Neutrophil (primary cell): ENCODE measurements at regions not wholly inside any gene's neighbourhood (a gene's known extent, or its start where the extent isn't known, plus 50 kb on each side); places are given as distances from the start of the nearest gene placed in this dataset.

Source experiments
- H3K27ac ChIP-seq: fragments of 200-600 bp; sonication (generic); 2 replicates; pipeline ENCODE4 v1.5.1; 2016; ENCODE audit warnings: mild to moderate bottlenecking, moderate library complexity
- H3K27me3 ChIP-seq: fragments of 200-600 bp; sonication (generic); 2 replicates; pipeline ENCODE4 v1.6.0; 2016; ENCODE audit warnings: mild to moderate bottlenecking
- H3K36me3 ChIP-seq: fragments of 200-600 bp; sonication (generic); 2 replicates; pipeline ENCODE4 v1.5.1; 2017
- H3K4me1 ChIP-seq, 2 experiments: fragments of 200-600 bp in 1 of 2; sonication (generic) in 1 of 2; 1 replicate in 1 of 2; 2 replicates in 1 of 2; pipeline versions ENCODE4 v1.5.1 to v1.6.1; 2013 to 2016; ENCODE audit warnings: low read depth in 1 of 2, low read length in 1 of 2, mild to moderate bottlenecking in 1 of 2, moderate library complexity in 1 of 2; ENCODE audit not compliant: control insufficient read depth in 1 of 2, insufficient read depth in 1 of 2
- H3K4me3 ChIP-seq, 2 experiments: fragments of 200-600 bp in 1 of 2; sonication (generic) in 1 of 2; 1 replicate in 1 of 2; 2 replicates in 1 of 2; pipeline ENCODE4 v1.5.1; 2013 to 2016; ENCODE audit warnings: low read depth in 1 of 2, low read length in 1 of 2, mild to moderate bottlenecking in 1 of 2, moderate library complexity in 1 of 2
- H3K9me3 ChIP-seq: fragments of 200-600 bp; sonication (generic); 2 replicates; pipeline ENCODE4 v1.5.1; 2016
- CTCF ChIP-seq: fragments of 200-600 bp; sonication (generic); IDR thresholded peaks from 2 replicates; pipeline ENCODE4 v1.5.1; 2016; ENCODE audit warnings: antibody characterized with exemption

- H3K27me3 ChIP-seq = no peaks in the 10 kb centered on the region
- TF ChIP-seq CTCF = no peak
- no peaks in the 10 kb centered on the region for H3K4me1 ChIP-seq
- H3K4me3 ChIP-seq = no peak overlapping the region
- no peaks in the 10 kb centered on the region for H3K9me3 ChIP-seq
- no peaks in the 10 kb centered on the region for H3K36me3 ChIP-seq
- no peak overlapping the region for H3K27ac ChIP-seq
Observed at GRCh38 chr5:168002116-168002515, 289.3 kb upstream of the WWC1 start.

GRCh38 chr5:168005093-168005492 lies 286.4 kb upstream of the WWC1 start:
- H3K4me1 ChIP-seq = no peaks in the 10 kb centered on the region
- no peaks in the 10 kb centered on the region for H3K9me3 ChIP-seq
- H3K4me3 ChIP-seq = no peak overlapping the region
- no peak overlapping the region for H3K27ac ChIP-seq
- no peak for TF ChIP-seq CTCF
- no peaks in the 10 kb centered on the region for H3K36me3 ChIP-seq
- no peaks in the 10 kb centered on the region for H3K27me3 ChIP-seq

GRCh38 chr5:168005936-168006335 lies 285.5 kb upstream of the WWC1 start:
- no peaks in the 10 kb centered on the region for H3K9me3 ChIP-seq
- no peak overlapping the region for H3K4me3 ChIP-seq
- H3K27me3 ChIP-seq = no peaks in the 10 kb centered on the region
- H3K27ac ChIP-seq = no peak overlapping the region
- no peaks in the 10 kb centered on the region for H3K4me1 ChIP-seq
- TF ChIP-seq CTCF = no peak
- H3K36me3 ChIP-seq = no peaks in the 10 kb centered on the region

GRCh38 chr5:168006456-168007130 lies 284.9 kb upstream of the WWC1 start:
- Histone ChIP-seq H3K27me3 (no peaks in the 10 kb centered on the region), H3K4me3 (no peak overlapping the region), H3K36me3 (no peaks in the 10 kb centered on the region), H3K27ac (no peak overlapping the region), H3K4me1 (no peaks in the 10 kb centered on the region), H3K9me3 (no peaks in the 10 kb centered on the region)
- no peak for TF ChIP-seq CTCF

- Histone ChIP-seq H3K27me3 (no peaks in the 10 kb centered on the region), H3K27ac (no peak overlapping the region), H3K9me3 (no peaks in the 10 kb centered on the region), H3K36me3 (no peaks in the 10 kb centered on the region), H3K4me3 (no peak overlapping the region), H3K4me1 (no peaks in the 10 kb centered on the region)
- no peak for TF ChIP-seq CTCF
Observed at GRCh38 chr5:168007286-168007685, 284.2 kb upstream of the WWC1 start.
